HG03159 (cell line): ENCODE measurements at regions not wholly inside any gene's neighbourhood (a gene's known extent, or its start where the extent isn't known, plus 50 kb on each side); places are given as distances from the start of the nearest gene placed in this dataset.
"Not testable (repeated sequence)": the region's sequence is repeated elsewhere in the genome, so short reads cannot be mapped to it uniquely, and the experiment has no call there.

Experiments
- ATAC-seq: cut with Tn5 transposase; IDR thresholded peaks from one replicate; pipeline ENCODE4 v1.9.1; 2021; ENCODE audit warnings: mild to moderate bottlenecking, moderate library complexity; ENCODE audit not compliant: unreplicated experiment

GRCh38 chr4:24369507-24370029 lies 214.8 kb downstream of the DHX15 start:
- ATAC-seq: no peak

- ATAC-seq: no peak
These were observed 215.6 kb downstream of the DHX15 start for GRCh38 chr4:24368801-24369200.

- no peak for ATAC-seq
These were observed 219.5 kb downstream of the DHX15 start for GRCh38 chr4:24364852-24365251.

GRCh38 chr4:24364249-24364648 lies 220.1 kb downstream of the DHX15 start:
- no peak for ATAC-seq

GRCh38 chr4:24363751-24364150 lies 220.6 kb downstream of the DHX15 start:
- ATAC-seq: no peak

- ATAC-seq: no peak
These were observed 232.2 kb downstream of the DHX15 start for GRCh38 chr4:24352112-24352511.

- ATAC-seq: not testable (repeated sequence)
These were observed 235.0 kb downstream of the DHX15 start for GRCh38 chr4:24349168-24349996.

GRCh38 chr4:24339260-24339659 lies 245.1 kb downstream of the DHX15 start:
- ATAC-seq: no peak

- no peak for ATAC-seq
These were observed 246.7 kb downstream of the DHX15 start for GRCh38 chr4:24337451-24338190.

- ATAC-seq: no peak
These were observed 248.7 kb downstream of the DHX15 start for GRCh38 chr4:24335616-24336015.

GRCh38 chr4:24334906-24335305 lies 249.4 kb downstream of the DHX15 start:
- ATAC-seq: no peak

- no peak for ATAC-seq
These were observed 253.8 kb downstream of the DHX15 start for GRCh38 chr4:24330573-24330972.

- no peak for ATAC-seq
These were observed 254.2 kb downstream of the DHX15 start for GRCh38 chr4:24330172-24330571.

- ATAC-seq: no peak
These were observed 255.6 kb downstream of the DHX15 start for GRCh38 chr4:24328711-24329110.

GRCh38 chr4:24328310-24328709 lies 256.0 kb downstream of the DHX15 start:
- no peak for ATAC-seq

GRCh38 chr4:24322995-24323394 lies 261.4 kb downstream of the DHX15 start:
- no peak for ATAC-seq

- ATAC-seq: no peak
These were observed 261.8 kb downstream of the DHX15 start for GRCh38 chr4:24322511-24322910.

- no peak for ATAC-seq
These were observed 262.7 kb downstream of the DHX15 start for GRCh38 chr4:24321616-24322015.

GRCh38 chr4:24321131-24321530 lies 263.2 kb downstream of the DHX15 start:
- ATAC-seq: no peak

- no peak for ATAC-seq
These were observed 265.0 kb downstream of the DHX15 start for GRCh38 chr4:24319387-24319786.

- ATAC-seq: no peak
These were observed 269.3 kb downstream of the DHX15 start for GRCh38 chr4:24315056-24315455.
